Left cardiac atrium (tissue), 4 donors: ENCODE measurements at regions not wholly inside any gene's neighbourhood (a gene's known extent, or its start where the extent isn't known, plus 50 kb on each side); places are given as distances from the start of the nearest gene placed in this dataset.
"Not testable (repeated sequence)": the region's sequence is repeated elsewhere in the genome, so short reads cannot be mapped to it uniquely, and the experiment has no call there.

Experiments
- ATAC-seq, 2 donors: fragments of 200-7000 bp; cut with Tn5 transposase; one replicate each; pipeline ENCODE4 v1.9.1; 2020; ENCODE audit warnings: mild to moderate bottlenecking in 2 of 2, moderate library complexity in 2 of 2
- DNase-seq: peaks from one replicate; pipeline ENCODE4 v3.0.0-alpha.2; 2020
- intact Hi-C, 2 donors: fragments of 100-400 bp; cut with DNase I; formaldehyde crosslinking; loops; one replicate each; pipeline versions ENCODE4 v1.14.1 to v1.15.1; 2022 to 2023
- donor health status: DM: no; HTN: yes; CAD: no.
- donor health status: DM: no; HTN: yes; CAD: no; lungs with severe emphysema.
- donor health status: DM: yes; HTN: yes; CAD: no.
- donor health status: Dilated cardiomyopathy.

- peak in 1 of 2 donors; percentile 15 for ATAC-seq
- intact Hi-C loops, result no loop called here
- no peak for DNase-seq
Measured at GRCh38 chr1:168824418-168825065, 95.5 kb upstream of the DPT start.

DNA sequence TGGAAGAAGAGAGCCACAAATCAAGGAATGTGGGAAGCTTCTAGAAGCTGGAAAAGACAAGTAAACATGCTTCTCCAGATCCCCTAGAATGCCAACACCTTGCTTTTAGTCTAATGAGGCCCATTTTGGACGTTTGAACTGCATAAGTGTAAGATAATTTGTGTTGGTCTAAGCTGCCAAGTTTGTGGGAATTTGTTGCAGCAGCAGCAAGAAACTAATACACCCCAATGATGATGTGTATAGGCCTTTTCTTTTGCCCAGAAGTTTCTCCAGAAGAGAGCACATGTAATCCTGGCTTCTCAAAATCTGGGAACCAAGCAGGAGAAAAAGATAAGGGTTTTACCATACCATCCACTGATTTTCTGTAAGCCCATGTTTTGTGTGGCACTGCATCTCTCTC lies 96.1 kb upstream of the DPT start:
- DNase-seq, result no peak
- intact Hi-C loops, result no loop called here
- no peak for ATAC-seq

DNA sequence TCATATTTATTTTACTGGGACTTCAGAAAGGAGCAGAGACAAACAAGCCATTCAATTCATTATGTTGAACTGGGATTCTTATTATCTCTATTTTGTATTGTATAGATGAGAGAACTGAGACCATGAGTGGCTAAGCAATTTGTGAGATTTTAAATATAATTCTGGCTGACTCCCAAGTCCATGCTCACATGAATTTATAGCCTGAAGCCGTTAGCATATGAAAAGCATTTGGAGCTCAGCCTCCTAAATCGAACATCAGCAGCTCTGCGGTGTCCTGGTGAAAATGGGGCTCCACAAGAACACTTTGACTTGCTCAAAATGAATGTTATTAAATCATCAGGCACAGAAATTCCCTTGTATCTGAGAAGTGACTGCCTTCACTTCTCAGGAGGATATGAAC lies 96.8 kb upstream of the DPT start:
- DNase-seq, result no peak
- intact Hi-C loops, result no loop called here
- ATAC-seq, result no peak

GRCh38 chr1:168826269-168826668 lies 97.3 kb upstream of the DPT start:
- intact Hi-C loops, result no loop called here
- no peak for DNase-seq
- no peak for ATAC-seq

DNA sequence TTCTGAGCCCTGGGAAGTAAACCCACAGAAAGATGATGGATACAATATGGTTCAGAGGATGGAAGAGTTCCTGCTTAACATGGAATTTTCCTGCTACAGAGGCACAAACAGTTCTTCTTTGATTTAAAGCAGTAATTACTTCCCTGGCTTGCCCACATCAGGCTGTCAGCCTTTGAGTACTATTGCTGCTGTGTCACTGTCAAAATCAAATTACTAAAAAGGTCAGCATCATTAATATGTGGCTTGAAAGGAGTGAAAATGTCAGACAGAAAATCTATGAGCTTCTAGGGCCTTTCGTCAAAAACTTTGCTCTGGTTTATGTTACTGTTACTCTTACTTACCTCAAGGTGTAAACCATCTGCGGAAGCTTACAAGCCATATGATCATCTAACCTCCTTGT lies 98.6 kb upstream of the DPT start:
- intact Hi-C loops, result no loop called here
- DNase-seq, result no peak
- no peak for ATAC-seq

- intact Hi-C loops, result no loop called here
- DNase-seq, result no peak
- no peak for ATAC-seq
Measured at GRCh38 chr1:168829876-168830275, 100.9 kb upstream of the DPT start.

DNA sequence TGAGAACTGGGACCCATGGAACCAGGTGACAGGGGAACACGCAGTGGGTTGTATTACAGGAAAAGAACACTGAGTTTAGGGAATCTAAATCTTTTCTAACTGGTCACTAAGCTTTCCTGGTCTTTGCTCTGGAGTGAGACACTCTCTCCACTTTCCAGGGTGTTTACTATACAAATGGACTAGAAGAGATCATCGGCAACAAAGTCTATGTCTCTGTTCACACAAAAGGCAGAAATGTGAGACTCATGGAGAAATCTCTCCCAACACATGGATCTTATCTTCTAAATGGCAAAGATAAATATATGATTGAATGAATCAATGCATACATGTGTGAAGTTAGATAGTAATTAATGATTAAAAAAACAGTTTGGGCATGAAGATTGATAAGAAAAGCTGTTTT lies 101.6 kb upstream of the DPT start:
- DNase-seq, result no peak
- no peak for ATAC-seq
- intact Hi-C loops, result no loop called here

GRCh38 chr1:168832661-168833060 lies 103.7 kb upstream of the DPT start:
- DNase-seq (no peak), ATAC-seq (no peak)
- intact Hi-C loops, result no loop called here

DNA sequence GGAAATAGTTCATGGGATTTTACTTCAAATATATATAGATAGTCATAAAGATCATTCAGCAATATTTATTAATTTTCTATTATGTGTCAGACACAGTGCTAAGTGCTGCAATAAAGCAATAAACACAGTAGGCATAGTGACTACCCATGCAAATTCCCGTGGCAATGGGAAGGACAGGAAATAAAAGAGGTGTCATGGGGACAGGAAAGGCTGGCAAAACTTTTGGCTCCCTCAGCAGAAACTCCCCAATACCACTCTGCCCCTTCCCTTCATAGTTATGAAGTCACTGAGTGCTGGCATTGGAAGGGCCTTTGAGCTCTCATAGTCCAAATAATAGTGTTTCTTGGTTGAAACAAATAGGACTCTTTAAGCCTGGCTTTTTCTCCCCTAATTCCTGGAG lies 104.4 kb upstream of the DPT start:
- intact Hi-C loops, result no loop called here

DNA sequence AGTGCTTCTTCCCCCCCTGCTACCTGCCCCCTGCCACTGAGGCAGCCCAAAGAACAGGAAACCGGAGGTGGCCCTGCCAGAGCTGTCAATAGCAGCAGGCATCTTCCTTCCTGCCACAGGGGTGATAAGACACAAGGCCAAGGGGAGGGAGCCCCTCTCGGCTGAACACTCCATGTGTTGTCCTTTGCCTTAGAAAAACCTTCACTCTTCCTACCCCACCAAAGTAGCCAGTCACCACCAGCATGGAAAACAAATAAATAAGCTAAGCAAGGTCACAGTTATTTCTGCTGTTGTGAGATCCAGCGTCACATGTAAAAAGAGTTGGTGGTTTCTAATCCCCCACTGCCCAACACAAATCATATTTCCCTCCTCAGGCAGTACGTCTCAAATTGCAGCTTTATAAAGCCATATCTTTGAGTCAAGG lies 104.8 kb upstream of the DPT start:
- no peak for ATAC-seq
- intact Hi-C loops, result no loop called here
- no peak for DNase-seq

More for the DNA sequence above, 104.4 kb upstream of the DPT start:
- no peak for DNase-seq
- peak in 1 of 2 donors; percentile 8 for ATAC-seq

DNA sequence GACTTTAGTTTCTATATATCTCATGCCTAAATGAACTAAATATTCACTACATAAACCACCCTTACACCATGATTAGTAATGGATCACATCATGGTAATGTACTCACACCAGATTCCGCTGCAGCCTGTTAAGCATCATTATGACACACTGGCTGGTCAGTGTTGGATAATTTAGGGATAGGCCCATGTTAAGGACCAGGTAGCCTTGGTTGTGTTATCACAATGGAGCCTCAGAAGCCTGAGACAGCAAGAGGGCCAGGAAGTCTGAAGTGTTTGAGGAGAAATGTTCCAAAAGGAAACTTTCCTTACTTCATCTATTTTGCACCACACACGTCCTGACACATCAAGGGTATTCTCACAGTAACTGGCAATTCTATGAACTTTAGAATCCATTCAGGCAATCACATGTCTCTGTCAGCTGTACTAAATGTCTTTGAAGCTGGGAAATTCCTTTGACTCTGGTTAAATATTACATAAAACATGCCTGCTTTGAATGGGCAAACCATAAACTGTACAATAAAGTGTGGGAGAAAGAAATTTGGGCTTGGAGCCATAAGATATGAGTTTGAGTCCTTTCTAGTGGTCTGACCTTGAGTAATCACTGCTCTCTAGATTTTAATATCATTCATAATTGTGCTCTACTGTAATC lies 105.3 kb upstream of the DPT start:
- DNase-seq, result no peak
- peak; percentile 21 to 67 for ATAC-seq
- intact Hi-C loops, result no loop called here

GRCh38 chr1:168835176-168835575 lies 106.2 kb upstream of the DPT start:
- intact Hi-C loops, result no loop called here
- DNase-seq (no peak), ATAC-seq (no peak)

DNA sequence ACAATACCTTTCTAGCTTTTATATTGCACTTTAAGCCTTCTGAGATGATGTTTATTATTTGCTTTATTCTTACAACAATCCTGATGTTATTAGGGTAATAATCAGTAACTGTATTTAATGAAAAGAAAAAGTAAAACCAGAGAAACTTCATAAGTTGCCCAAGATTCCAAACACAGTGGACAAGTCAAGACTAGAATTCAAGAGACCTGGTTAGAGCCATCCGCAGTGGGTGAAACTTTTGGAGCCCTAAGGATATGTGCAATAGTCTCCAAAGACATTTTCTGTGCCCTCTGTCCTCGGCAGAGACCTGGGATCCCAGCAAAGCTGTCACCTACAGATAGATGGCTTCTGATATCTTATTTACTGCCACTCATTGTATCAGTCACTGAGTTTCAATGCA lies 106.8 kb upstream of the DPT start:
- intact Hi-C loops, result no loop called here
- ATAC-seq (no peak), DNase-seq (no peak)

GRCh38 chr1:168836469-168836868 lies 107.5 kb upstream of the DPT start:
- no peak for ATAC-seq
- intact Hi-C loops, result no loop called here
- DNase-seq, result no peak

- DNase-seq, ATAC-seq, intact Hi-C loops: not testable (repeated sequence)
Measured at GRCh38 chr1:168837230-168837629, 108.2 kb upstream of the DPT start.

DNA sequence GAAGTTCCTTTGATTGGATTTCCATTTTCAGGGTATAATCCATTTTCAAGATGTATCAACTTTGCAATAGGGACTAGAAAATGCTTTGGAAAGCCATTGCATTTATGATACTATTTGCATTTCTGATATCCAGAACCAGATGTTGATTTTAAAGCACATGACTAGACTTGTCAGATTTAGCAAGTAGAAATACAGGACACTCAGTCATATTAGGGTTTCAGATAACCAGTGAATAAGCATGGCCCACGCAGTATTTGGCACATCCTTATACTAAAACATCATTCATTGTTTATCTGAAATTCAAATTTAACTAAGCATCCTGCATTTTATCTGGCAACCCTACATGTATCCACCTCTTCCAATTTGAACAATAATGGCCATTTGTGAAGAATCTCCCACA lies 113.3 kb upstream of the DPT start:
- no peak for DNase-seq
- ATAC-seq, result no peak
- intact Hi-C loops, result no loop called here

DNA sequence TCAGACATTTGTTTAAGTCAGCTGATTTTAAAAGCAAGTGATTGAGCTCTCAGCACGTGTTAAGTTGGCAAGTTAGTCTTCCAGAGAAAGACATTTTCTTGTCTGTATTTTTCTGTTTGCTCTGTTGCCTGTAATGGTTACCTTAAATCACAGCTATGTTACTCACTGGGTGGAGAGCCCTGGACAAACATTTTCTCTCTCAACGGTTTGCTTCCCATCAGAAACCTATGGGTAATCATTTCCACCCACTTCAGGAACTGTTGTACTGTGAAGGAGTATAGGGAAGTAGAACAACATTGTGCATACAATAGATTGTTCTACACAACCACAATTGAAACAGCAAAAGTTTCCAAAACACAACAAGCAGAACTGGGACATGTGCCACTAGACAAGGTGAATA lies 113.9 kb upstream of the DPT start:
- intact Hi-C loops, result no loop called here
- DNase-seq (no peak), ATAC-seq (no peak)

- no peak for ATAC-seq
- no peak for DNase-seq
- intact Hi-C loops, result no loop called here
Measured at GRCh38 chr1:168843401-168843800, 114.4 kb upstream of the DPT start.

- ATAC-seq, result no peak
- intact Hi-C loops, result no loop called here
- no peak for DNase-seq
Measured at GRCh38 chr1:168843950-168844349, 114.9 kb upstream of the DPT start.

GRCh38 chr1:168845140-168845539 lies 116.1 kb upstream of the DPT start:
- intact Hi-C loops, result no loop called here
- ATAC-seq (no peak), DNase-seq (no peak)

- ATAC-seq (no peak), DNase-seq (no peak)
- intact Hi-C loops, result no loop called here
Measured at GRCh38 chr1:168848051-168848450, 119.0 kb upstream of the DPT start.
